OCI-LY1 (cell line): ENCODE measurements at regions not wholly inside any gene's neighbourhood (a gene's known extent, or its start where the extent isn't known, plus 50 kb on each side); places are given as distances from the start of the nearest gene placed in this dataset.

ENCODE experiments used
- H2AFZ ChIP-seq: fragments of 200-600 bp; sonication (generic), shearing (Covaris generic); 2 replicates; pipeline ENCODE4 v1.6.0; 2014; ENCODE audit warnings: antibody characterized with exemption, mild to moderate bottlenecking, low read length
- H3F3A ChIP-seq: fragments of 200-600 bp; sonication (generic), shearing (Covaris generic); 2 replicates; pipeline ENCODE4 v1.6.0; 2014; ENCODE audit warnings: mild to moderate bottlenecking, antibody characterized with exemption, low read length, moderate library complexity; ENCODE audit not compliant: insufficient read depth
- H3K27ac ChIP-seq: fragments of 200-600 bp; sonication (generic); 2 replicates; pipeline ENCODE4 v1.5.1; 2014; ENCODE audit warnings: low read length, mixed run types, mild to moderate bottlenecking, low read depth; ENCODE audit not compliant: poor library complexity, severe bottlenecking
- H3K27me3 ChIP-seq: fragments of 200-600 bp; sonication (generic); 2 replicates; pipeline ENCODE4 v1.6.0; 2014; ENCODE audit warnings: antibody characterized with exemption, mild to moderate bottlenecking, low read length, moderate library complexity; ENCODE audit not compliant: insufficient read depth
- H3K36me3 ChIP-seq: fragments of 200-600 bp; sonication (generic); 2 replicates; pipeline ENCODE4 v1.6.1; 2014; ENCODE audit warnings: mild to moderate bottlenecking, antibody characterized with exemption, low read length, moderate library complexity, mixed read lengths; ENCODE audit not compliant: insufficient read depth
- H3K4me1 ChIP-seq: fragments of 200-600 bp; sonication (generic); 2 replicates; pipeline ENCODE4 v1.5.1; 2014; ENCODE audit warnings: mild to moderate bottlenecking, low read length, moderate library complexity; ENCODE audit not compliant: insufficient read depth, severe bottlenecking
- H3K4me2 ChIP-seq: fragments of 200-600 bp; sonication (generic), shearing (Covaris generic); 2 replicates; pipeline ENCODE4 v1.6.1; 2014; ENCODE audit warnings: low read length
- H3K4me3 ChIP-seq: fragments of 200-600 bp; sonication (generic); 2 replicates; pipeline ENCODE4 v1.5.1; 2014; ENCODE audit warnings: low read length, low read depth, mild to moderate bottlenecking, mixed read lengths; ENCODE audit not compliant: poor library complexity, severe bottlenecking
- H3K79me2 ChIP-seq: fragments of 200-600 bp; shearing (Covaris generic); 2 replicates; pipeline ENCODE4 v1.6.1; 2016; ENCODE audit warnings: mixed run types, low read length, mixed read lengths; ENCODE audit not compliant: insufficient read depth
- H3K9ac ChIP-seq: fragments of 200-600 bp; sonication (generic), shearing (Covaris generic); 2 replicates; pipeline ENCODE4 v1.6.1; 2014; ENCODE audit warnings: mild to moderate bottlenecking, low read length, mixed read lengths
- H3K9me2 ChIP-seq: fragments of 200-600 bp; sonication (generic), shearing (Covaris generic); 2 replicates; pipeline ENCODE4 v1.6.1; 2014; ENCODE audit warnings: low read depth, mild to moderate bottlenecking, low read length, mixed read lengths
- H3K9me3 ChIP-seq: fragments of 200-600 bp; shearing (Covaris generic); 2 replicates; pipeline ENCODE4 v1.6.1; 2014; ENCODE audit warnings: low read length, mixed read lengths
- H4K20me1 ChIP-seq: fragments of 200-600 bp; sonication (generic), shearing (Covaris generic); 2 replicates; pipeline ENCODE4 v1.6.0; 2016; ENCODE audit warnings: mild to moderate bottlenecking, low read length; ENCODE audit not compliant: insufficient read depth
- CTCF ChIP-seq: fragments of 200-600 bp; sonication (generic), shearing (Covaris generic); IDR thresholded peaks from 2 replicates; pipeline ENCODE4 v1.5.1; 2017; ENCODE audit warnings: mild to moderate bottlenecking, antibody characterized with exemption, low read length, moderate library complexity, mixed read lengths
- EZH2 ChIP-seq: fragments of 200-600 bp; sonication (generic), shearing (Covaris generic); IDR thresholded peaks from 2 replicates; pipeline ENCODE4 v1.8.0; 2017; ENCODE audit warnings: borderline replicate concordance, mixed run types, mild to moderate bottlenecking, antibody characterized with exemption, low read length, moderate library complexity, mixed read lengths

GRCh38 chr2:158038901-158039300 lies 62.8 kb upstream of the UPP2 start:
- Histone ChIP-seq H3K27me3 (no peaks in the 10 kb centered on the region), H3K4me1 (no peaks in the 10 kb centered on the region), H3K79me2 (no peaks in the 10 kb centered on the region), H3K36me3 (no peaks in the 10 kb centered on the region), H3K27ac (no peak overlapping the region), H3K4me3 (no peak overlapping the region), H3K9me2 (no peaks in the 10 kb centered on the region), H3K9me3 (no peaks in the 10 kb centered on the region), H3K4me2 (no peak overlapping the region), H3F3A (no peaks in the 10 kb centered on the region), H3K9ac (no peak overlapping the region), H2AFZ (no peak overlapping the region), H4K20me1 (no peaks in the 10 kb centered on the region)
- TF ChIP-seq EZH2 (no peak), CTCF (no peak)

- TF ChIP-seq CTCF, result peak; percentile 37; the same call in 1 of the 2 replicates
- no peak for TF ChIP-seq EZH2
- H3K27me3 ChIP-seq, result no peaks in the 10 kb centered on the region
- no peak overlapping the region for H2AFZ ChIP-seq
- no peak overlapping the region for H3K4me2 ChIP-seq
- no peak overlapping the region for H3K9ac ChIP-seq
- no peaks in the 10 kb centered on the region for H3K9me2 ChIP-seq
- no peaks in the 10 kb centered on the region for H3K4me1 ChIP-seq
- no peaks in the 10 kb centered on the region for H3F3A ChIP-seq
- H3K27ac ChIP-seq, result no peak overlapping the region
- no peaks in the 10 kb centered on the region for H3K9me3 ChIP-seq
- no peaks in the 10 kb centered on the region for H4K20me1 ChIP-seq
- H3K36me3 ChIP-seq, result no peaks in the 10 kb centered on the region
- H3K4me3 ChIP-seq, result no peak overlapping the region
- no peaks in the 10 kb centered on the region for H3K79me2 ChIP-seq
Measured at GRCh38 chr2:158034198-158034866, 67.3 kb upstream of the UPP2 start.

- no peak overlapping the region for H3K27ac ChIP-seq
- H3K9me2 ChIP-seq, result no peaks in the 10 kb centered on the region
- no peak for TF ChIP-seq EZH2
- TF ChIP-seq CTCF, result no peak
- no peak overlapping the region for H3K9ac ChIP-seq
- H2AFZ ChIP-seq, result no peak overlapping the region
- H4K20me1 ChIP-seq, result no peaks in the 10 kb centered on the region
- no peak overlapping the region for H3K4me3 ChIP-seq
- no peaks in the 10 kb centered on the region for H3K4me1 ChIP-seq
- H3K79me2 ChIP-seq, result no peaks in the 10 kb centered on the region
- H3K4me2 ChIP-seq, result no peak overlapping the region
- H3K36me3 ChIP-seq, result no peaks in the 10 kb centered on the region
- no peaks in the 10 kb centered on the region for H3F3A ChIP-seq
- H3K9me3 ChIP-seq, result no peaks in the 10 kb centered on the region
- no peaks in the 10 kb centered on the region for H3K27me3 ChIP-seq
Measured at GRCh38 chr2:158031371-158031770, 70.3 kb upstream of the UPP2 start.
